HG02885 (cell line): ENCODE measurements at regions not wholly inside any gene's neighbourhood (a gene's known extent, or its start where the extent isn't known, plus 50 kb on each side); places are given as distances from the start of the nearest gene placed in this dataset.
"Not testable (repeated sequence)": the region's sequence is repeated elsewhere in the genome, so short reads cannot be mapped to it uniquely, and the experiment has no call there.

ENCODE experiments used
- ATAC-seq: cut with Tn5 transposase; IDR thresholded peaks from one replicate; pipeline ENCODE4 v1.9.1; 2021; ENCODE audit warnings: mild to moderate bottlenecking; ENCODE audit not compliant: unreplicated experiment, poor library complexity

- ATAC-seq = not testable (repeated sequence)
Measured at GRCh38 chr21:7955358-7956073, 2565.9 kb upstream of the TPTE start.

- not testable (repeated sequence) for ATAC-seq
Measured at GRCh38 chr21:7956074-7956452, 2565.3 kb upstream of the TPTE start.

- ATAC-seq = not testable (repeated sequence)
Measured at GRCh38 chr21:7956998-7957712, 2564.2 kb upstream of the TPTE start.

DNA sequence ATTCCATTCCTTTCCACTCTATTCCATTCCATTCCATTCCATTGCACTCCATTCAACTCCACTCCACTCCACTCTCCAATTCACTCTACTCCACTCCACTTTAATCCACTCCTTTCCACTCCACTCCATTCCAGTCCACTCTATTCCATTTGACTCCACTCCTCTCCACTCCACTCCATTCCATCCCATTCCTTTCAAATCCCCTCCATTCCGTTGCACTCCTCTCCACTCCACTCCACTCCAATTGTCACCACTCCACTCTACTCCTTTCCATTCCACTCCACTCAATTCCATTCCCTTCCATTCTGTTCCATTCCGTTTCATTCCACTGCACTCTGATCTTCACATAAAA is 2563.7 kb upstream of the TPTE start:
- no peak for ATAC-seq
